CD4-positive, CD25-positive, alpha-beta regulatory T cell (primary cell): ENCODE measurements at regions not wholly inside any gene's neighbourhood (a gene's known extent, or its start where the extent isn't known, plus 50 kb on each side); places are given as distances from the start of the nearest gene placed in this dataset.

Experiments
- ATAC-seq, 2 donors: fragments of 150-1000 bp; cut with Tn5 transposase; one replicate each; pipeline ENCODE4 v1.10.0; 2021; ENCODE audit warnings: low read depth in 2 of 2, moderate number of reproducible peaks in 2 of 2, moderate library complexity in 1 of 2
- DNase-seq, 3 donors: peaks; one replicate each; pipeline versions ENCODE4 v3.0.0 to v3.0.0-alpha.2; 2012 to 2022; ENCODE audit warnings: mixed read lengths in 1 of 3
- H3K27ac ChIP-seq: one replicate; pipeline ENCODE4 v1.7.0; 2013; ENCODE audit warnings: mild to moderate bottlenecking, low read length; ENCODE audit not compliant: insufficient read depth, poor library complexity, severe bottlenecking
- H3K27me3 ChIP-seq: one replicate; pipeline ENCODE4 v1.7.0; 2013; ENCODE audit warnings: low read length; ENCODE audit not compliant: control insufficient read depth, insufficient read depth
- H3K36me3 ChIP-seq: one replicate; pipeline ENCODE4 v1.7.0; 2013; ENCODE audit warnings: mild to moderate bottlenecking, low read length, moderate library complexity; ENCODE audit not compliant: control insufficient read depth, insufficient read depth
- H3K4me1 ChIP-seq: 2 replicates; pipeline ENCODE4 v1.7.0; 2013; ENCODE audit warnings: mild to moderate bottlenecking, low read length; ENCODE audit not compliant: insufficient read depth, control insufficient read depth, poor library complexity, severe bottlenecking
- H3K4me3 ChIP-seq: one replicate; pipeline ENCODE4 v1.7.0; 2013; ENCODE audit warnings: low read depth, mild to moderate bottlenecking, low read length, moderate library complexity
- H3K9me3 ChIP-seq, 2 experiments: 1 replicate in 1 of 2; 2 replicates in 1 of 2; pipeline ENCODE4 v1.7.0; 2013; ENCODE audit warnings: low read length in 2 of 2, mild to moderate bottlenecking in 1 of 2, moderate library complexity in 1 of 2; ENCODE audit not compliant: control insufficient read depth in 2 of 2
- H3K27ac Mint-ChIP-seq, 3 donors: one replicate each; pipeline ENCODE4 v1.8.0; 2020 to 2022; ENCODE audit warnings: mild to moderate bottlenecking in 3 of 3, mixed read lengths in 3 of 3, moderate library complexity in 2 of 3
- H3K27me3 Mint-ChIP-seq: one replicate; pipeline ENCODE4 v1.8.0; 2022; ENCODE audit warnings: mild to moderate bottlenecking, mixed read lengths
- H3K36me3 Mint-ChIP-seq: one replicate; pipeline ENCODE4 v1.8.0; 2020; ENCODE audit warnings: mixed read lengths
- H3K4me1 Mint-ChIP-seq, 4 donors: one replicate each; pipeline ENCODE4 v1.8.0; 2020 to 2022; ENCODE audit warnings: mixed read lengths in 4 of 4, mild to moderate bottlenecking in 1 of 4
- H3K4me3 Mint-ChIP-seq, 4 donors: one replicate each; pipeline ENCODE4 v1.8.0; 2020 to 2022; ENCODE audit warnings: mild to moderate bottlenecking in 4 of 4, mixed read lengths in 4 of 4, moderate library complexity in 3 of 4
- H3K9me3 Mint-ChIP-seq, 7 donors: one replicate each; pipeline ENCODE4 v1.8.0; 2020 to 2022; ENCODE audit warnings: mixed read lengths in 7 of 7, mild to moderate bottlenecking in 3 of 7, moderate library complexity in 2 of 7

- H3K36me3 Mint-ChIP-seq: no peaks in the 10 kb centered on the region
- H3K4me1 ChIP-seq: no peaks in the 10 kb centered on the region
These were observed 57.5 kb downstream of the ADRA2C start for GRCh38 chr4:3823496-3824341.

GRCh38 chr4:3824521-3825270, 58.5 kb downstream of the ADRA2C start:
- ATAC-seq (no peak), DNase-seq (no peak)
- Histone ChIP-seq H3K27ac (no peak overlapping the region), H3K4me1 (no peaks in the 10 kb centered on the region), H3K36me3 (no peaks in the 10 kb centered on the region), H3K4me3 (no peak overlapping the region), H3K27me3 (no peaks in the 10 kb centered on the region), H3K9me3 (no peaks in the 10 kb centered on the region)
- no peak overlapping the region for H3K4me3 Mint-ChIP-seq
- peaks cover 0 to 2% (median 0%) of the 10 kb centered on the region in 7 donors for H3K9me3 Mint-ChIP-seq
- no peak overlapping the region for H3K27ac Mint-ChIP-seq
- H3K36me3 Mint-ChIP-seq: no peaks in the 10 kb centered on the region
- no peaks in the 10 kb centered on the region for H3K27me3 Mint-ChIP-seq
- no peaks in the 10 kb centered on the region for H3K4me1 Mint-ChIP-seq

More at GRCh38 chr4:3823496-3824341, 57.5 kb downstream of the ADRA2C start:
- no peak for ATAC-seq
- H3K4me3 Mint-ChIP-seq: no peak overlapping the region
- peaks cover 0 to 2% (median 0%) of the 10 kb centered on the region in 7 donors for H3K9me3 Mint-ChIP-seq
- H3K4me1 Mint-ChIP-seq: no peaks in the 10 kb centered on the region
- Histone ChIP-seq H3K27ac (no peak overlapping the region), H3K27me3 (no peaks in the 10 kb centered on the region), H3K9me3 (no peaks in the 10 kb centered on the region), H3K4me3 (no peak overlapping the region), H3K36me3 (no peaks in the 10 kb centered on the region)
- no peak for DNase-seq
- H3K27me3 Mint-ChIP-seq: no peaks in the 10 kb centered on the region
- no peak overlapping the region for H3K27ac Mint-ChIP-seq

- Histone ChIP-seq H3K36me3 (no peaks in the 10 kb centered on the region), H3K27ac (no peak overlapping the region), H3K27me3 (no peaks in the 10 kb centered on the region), H3K9me3 (no peaks in the 10 kb centered on the region), H3K4me3 (no peak overlapping the region), H3K4me1 (no peaks in the 10 kb centered on the region)
- no peak overlapping the region for H3K27ac Mint-ChIP-seq
- H3K4me1 Mint-ChIP-seq: no peaks in the 10 kb centered on the region
- H3K36me3 Mint-ChIP-seq: no peaks in the 10 kb centered on the region
- ATAC-seq (no peak), DNase-seq (no peak)
- no peak overlapping the region for H3K4me3 Mint-ChIP-seq
- H3K9me3 Mint-ChIP-seq: no peaks in the 10 kb centered on the region
- no peaks in the 10 kb centered on the region for H3K27me3 Mint-ChIP-seq
These were observed 59.3 kb downstream of the ADRA2C start for GRCh38 chr4:3825530-3825929.

- no peaks in the 10 kb centered on the region for H3K36me3 ChIP-seq
- H3K27me3 ChIP-seq: no peaks in the 10 kb centered on the region
- no peaks in the 10 kb centered on the region for H3K4me1 ChIP-seq
- H3K9me3 Mint-ChIP-seq: no peaks in the 10 kb centered on the region
- no peak overlapping the region for H3K4me3 ChIP-seq
- no peak overlapping the region for H3K27ac ChIP-seq
- ATAC-seq: no peak
- no peaks in the 10 kb centered on the region for H3K27me3 Mint-ChIP-seq
- H3K4me1 Mint-ChIP-seq: no peaks in the 10 kb centered on the region
- H3K4me3 Mint-ChIP-seq: peak overlapping the region in 1 of 4 donors; percentile 83
- no peaks in the 10 kb centered on the region for H3K36me3 Mint-ChIP-seq
- no peak for DNase-seq
- no peak overlapping the region for H3K27ac Mint-ChIP-seq
- H3K9me3 ChIP-seq: no peaks in the 10 kb centered on the region
These were observed 60.3 kb downstream of the ADRA2C start for GRCh38 chr4:3826247-3827172.

GRCh38 chr4:3827616-3828492, 61.7 kb downstream of the ADRA2C start:
- no peaks in the 10 kb centered on the region for H3K27me3 Mint-ChIP-seq
- no peak overlapping the region for H3K27ac Mint-ChIP-seq
- Histone ChIP-seq H3K4me3 (no peak overlapping the region), H3K9me3 (no peaks in the 10 kb centered on the region), H3K36me3 (no peaks in the 10 kb centered on the region), H3K4me1 (no peaks in the 10 kb centered on the region), H3K27me3 (no peaks in the 10 kb centered on the region), H3K27ac (no peak overlapping the region)
- ATAC-seq: no peak
- H3K4me3 Mint-ChIP-seq: no peak overlapping the region
- H3K4me1 Mint-ChIP-seq: no peaks in the 10 kb centered on the region
- no peaks in the 10 kb centered on the region for H3K9me3 Mint-ChIP-seq
- no peaks in the 10 kb centered on the region for H3K36me3 Mint-ChIP-seq
- DNase-seq: no peak

- H3K9me3 ChIP-seq: no peaks in the 10 kb centered on the region
- no peak overlapping the region for H3K4me3 ChIP-seq
- no peaks in the 10 kb centered on the region for H3K4me1 Mint-ChIP-seq
- H3K4me3 Mint-ChIP-seq: no peak overlapping the region
- H3K27me3 Mint-ChIP-seq: no peaks in the 10 kb centered on the region
- H3K4me1 ChIP-seq: no peaks in the 10 kb centered on the region
- H3K36me3 Mint-ChIP-seq: no peaks in the 10 kb centered on the region
- no peaks in the 10 kb centered on the region for H3K27me3 ChIP-seq
- H3K36me3 ChIP-seq: no peaks in the 10 kb centered on the region
- H3K27ac ChIP-seq: no peak overlapping the region
- H3K9me3 Mint-ChIP-seq: no peaks in the 10 kb centered on the region
- no peak for ATAC-seq
- no peak for DNase-seq
- no peak overlapping the region for H3K27ac Mint-ChIP-seq
These were observed 62.4 kb downstream of the ADRA2C start for GRCh38 chr4:3828546-3828945.
